ENCODE measurements at regions not wholly inside any gene's neighbourhood (a gene's known extent, or its start where the extent isn't known, plus 50 kb on each side); places are given as distances from the start of the nearest gene placed in this dataset.

DNA sequence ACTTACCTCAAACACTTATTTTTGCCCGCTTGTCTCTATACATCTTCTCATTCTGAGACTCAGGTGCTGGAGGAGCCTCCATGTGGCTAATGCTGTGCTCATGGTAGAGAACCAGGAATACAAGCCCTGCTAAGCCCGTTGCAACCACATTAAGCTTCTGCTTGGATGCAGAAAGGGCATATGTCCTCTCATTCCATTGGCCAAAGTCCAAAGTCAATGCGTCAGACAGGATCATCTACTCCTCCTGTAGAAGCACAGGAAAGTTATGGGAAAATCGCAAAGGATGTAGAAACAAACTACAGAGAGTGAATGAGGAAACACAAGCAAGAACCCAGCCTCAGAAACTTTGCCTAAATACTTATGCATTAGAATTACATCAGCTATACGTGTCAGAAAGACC is 124.5 kb upstream of the AGA start:
- WGBS: 62% methylated on average over 5 of the region's 5 CpGs
- Histone ChIP-seq H3K4me3 (no peak overlapping the region), H3K36me3 (no peaks in the 10 kb centered on the region), H3K27ac (no peak overlapping the region), H3K9me3 (no peaks in the 10 kb centered on the region), H3K27me3 (no peaks in the 10 kb centered on the region), H3K4me1 (no peaks in the 10 kb centered on the region)
- no peak for TF ChIP-seq EP300 (IDR thresholded peaks at IDR 0.05)
- TF ChIP-seq POLR2AphosphoS5 (IDR thresholded peaks at IDR 0.05): no peak
- TF ChIP-seq, protein P1, sequence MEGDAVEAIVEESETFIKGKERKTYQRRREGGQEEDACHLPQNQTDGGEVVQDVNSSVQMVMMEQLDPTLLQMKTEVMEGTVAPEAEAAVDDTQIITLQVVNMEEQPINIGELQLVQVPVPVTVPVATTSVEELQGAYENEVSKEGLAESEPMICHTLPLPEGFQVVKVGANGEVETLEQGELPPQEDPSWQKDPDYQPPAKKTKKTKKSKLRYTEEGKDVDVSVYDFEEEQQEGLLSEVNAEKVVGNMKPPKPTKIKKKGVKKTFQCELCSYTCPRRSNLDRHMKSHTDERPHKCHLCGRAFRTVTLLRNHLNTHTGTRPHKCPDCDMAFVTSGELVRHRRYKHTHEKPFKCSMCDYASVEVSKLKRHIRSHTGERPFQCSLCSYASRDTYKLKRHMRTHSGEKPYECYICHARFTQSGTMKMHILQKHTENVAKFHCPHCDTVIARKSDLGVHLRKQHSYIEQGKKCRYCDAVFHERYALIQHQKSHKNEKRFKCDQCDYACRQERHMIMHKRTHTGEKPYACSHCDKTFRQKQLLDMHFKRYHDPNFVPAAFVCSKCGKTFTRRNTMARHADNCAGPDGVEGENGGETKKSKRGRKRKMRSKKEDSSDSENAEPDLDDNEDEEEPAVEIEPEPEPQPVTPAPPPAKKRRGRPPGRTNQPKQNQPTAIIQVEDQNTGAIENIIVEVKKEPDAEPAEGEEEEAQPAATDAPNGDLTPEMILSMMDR (IDR thresholded peaks at IDR 0.05): no peak
- no peak for TF ChIP-seq POLR2A (IDR thresholded peaks at IDR 0.05)
- DNase-seq (ENCODE audit: low spot score in 2 of 2): no peak

DNA sequence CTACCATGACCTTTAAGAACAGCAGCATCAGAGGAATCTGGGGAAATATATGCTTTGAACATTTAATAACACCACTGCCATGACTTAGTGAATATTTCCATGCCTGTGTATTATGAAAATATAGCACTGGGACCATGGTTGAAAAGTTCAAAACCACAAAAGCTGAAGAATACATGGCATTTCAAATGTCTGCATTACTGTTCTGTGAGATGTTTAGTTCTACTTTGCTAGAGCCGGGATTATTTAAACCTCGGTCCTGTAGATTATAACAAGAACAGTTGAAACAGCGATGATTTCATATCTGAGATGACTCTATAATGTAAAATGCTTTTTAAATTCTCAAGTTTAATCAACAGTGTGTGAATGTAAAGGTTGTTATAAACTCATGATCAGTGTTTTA is 126.7 kb upstream of the AGA start:
- no peak for DNase-seq (ENCODE audit: low spot score in 2 of 2)
- Histone ChIP-seq H3K4me3 (no peak overlapping the region), H3K4me1 (no peaks in the 10 kb centered on the region), H3K27me3 (no peaks in the 10 kb centered on the region), H3K36me3 (no peaks in the 10 kb centered on the region), H3K9me3 (no peaks in the 10 kb centered on the region), H3K27ac (no peak overlapping the region)
- 90% methylated on average over 3 of the region's 3 CpGs for WGBS
- no peak for TF ChIP-seq EP300 (IDR thresholded peaks at IDR 0.05)
- no peak for TF ChIP-seq POLR2A (IDR thresholded peaks at IDR 0.05)
- no peak for TF ChIP-seq POLR2AphosphoS5 (IDR thresholded peaks at IDR 0.05)
- TF ChIP-seq, protein P1 (IDR thresholded peaks at IDR 0.05): no peak

DNA sequence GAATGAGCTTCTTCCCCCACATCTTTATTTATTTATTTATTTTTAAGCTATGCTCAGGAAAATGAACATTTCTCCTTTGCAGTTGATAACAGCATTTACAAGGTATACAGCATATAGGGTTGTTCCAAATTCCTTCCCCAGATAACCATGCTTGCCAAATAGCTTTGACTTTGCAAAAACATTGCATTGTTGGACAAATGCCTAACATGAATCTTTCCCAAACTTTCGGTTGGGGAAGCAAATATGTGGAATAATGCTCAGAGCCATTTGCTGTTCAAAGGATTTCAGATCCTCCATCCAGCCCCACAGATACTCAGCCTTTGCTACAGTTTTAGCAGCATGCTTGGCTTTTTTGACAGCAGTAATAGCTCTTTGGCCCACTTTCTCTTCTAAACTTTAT is 127.2 kb upstream of the AGA start:
- H3K27me3 ChIP-seq: no peaks in the 10 kb centered on the region
- no peak for TF ChIP-seq EP300 (IDR thresholded peaks at IDR 0.05)
- no peak for TF ChIP-seq POLR2A (IDR thresholded peaks at IDR 0.05)
- TF ChIP-seq, protein P1 (IDR thresholded peaks at IDR 0.05): no peak
- no peak for TF ChIP-seq POLR2AphosphoS5 (IDR thresholded peaks at IDR 0.05)
- H3K27ac ChIP-seq: no peak overlapping the region
- H3K4me3 ChIP-seq: no peak overlapping the region
- WGBS: 32% methylated on average over 1 of the region's 1 CpG
- no peaks in the 10 kb centered on the region for H3K9me3 ChIP-seq
- no peak for DNase-seq (ENCODE audit: low spot score in 2 of 2)
- H3K4me1 ChIP-seq: no peaks in the 10 kb centered on the region
- H3K36me3 ChIP-seq: no peaks in the 10 kb centered on the region

DNA sequence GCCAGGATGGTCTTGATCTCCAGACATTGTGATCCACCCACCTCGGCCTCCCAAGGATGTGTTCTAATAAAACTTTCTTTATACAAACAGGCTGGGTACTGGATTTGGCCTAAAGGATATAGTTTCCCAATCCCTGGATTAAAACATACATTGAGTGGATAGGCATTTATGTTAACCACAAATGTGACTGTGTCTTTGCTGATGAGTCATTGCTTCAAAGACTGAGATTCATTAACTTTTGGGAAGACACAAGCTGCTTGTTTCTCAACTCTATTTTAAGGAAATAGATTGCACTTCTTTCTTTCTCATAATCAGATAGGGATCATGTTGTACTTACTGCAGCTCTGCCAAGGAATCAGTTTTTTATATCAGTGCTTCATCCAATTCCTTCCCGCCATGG is 131.3 kb upstream of the AGA start:
- 68% methylated on average over 2 of the region's 2 CpGs for WGBS

DNA sequence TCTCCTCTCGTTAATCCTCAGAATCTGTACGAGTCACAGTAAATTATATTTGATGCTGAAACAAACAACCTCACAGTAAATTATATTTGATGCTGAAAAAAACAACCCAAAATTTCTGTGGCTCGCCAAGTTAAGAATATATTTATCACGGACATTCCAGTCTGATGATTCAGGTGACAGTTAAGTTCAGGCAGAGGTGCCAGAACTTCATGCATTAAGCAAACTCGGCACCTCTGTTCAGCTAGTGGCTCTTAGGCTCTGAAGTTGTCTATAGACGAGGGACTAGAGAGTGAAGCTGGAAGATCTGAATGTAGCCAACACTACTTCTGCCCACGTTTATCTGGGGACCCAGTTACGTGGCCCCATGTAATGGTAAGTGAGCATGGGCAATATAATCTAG is 132.2 kb upstream of the AGA start:
- H3K9me3 ChIP-seq: no peaks in the 10 kb centered on the region
- H3K27ac ChIP-seq: no peak overlapping the region
- no peak for DNase-seq (ENCODE audit: low spot score in 2 of 2)
- WGBS: 60% methylated on average over 8 of the region's 8 CpGs
- no peak overlapping the region for H3K4me3 ChIP-seq
- no peaks in the 10 kb centered on the region for H3K4me1 ChIP-seq
- TF ChIP-seq, protein P1 (IDR thresholded peaks at IDR 0.05): no peak
- TF ChIP-seq EP300 (IDR thresholded peaks at IDR 0.05) (no peak), POLR2AphosphoS5 (IDR thresholded peaks at IDR 0.05) (no peak), POLR2A (IDR thresholded peaks at IDR 0.05) (no peak)
- no peaks in the 10 kb centered on the region for H3K36me3 ChIP-seq
- H3K27me3 ChIP-seq: no peaks in the 10 kb centered on the region

More for the DNA sequence above, 131.3 kb upstream of the AGA start:
- no peak for DNase-seq (ENCODE audit: low spot score in 2 of 2)
- no peaks in the 10 kb centered on the region for H3K36me3 ChIP-seq
- TF ChIP-seq EP300 (IDR thresholded peaks at IDR 0.05) (no peak), POLR2AphosphoS5 (IDR thresholded peaks at IDR 0.05) (no peak), POLR2A (IDR thresholded peaks at IDR 0.05) (no peak)
- TF ChIP-seq, protein P1 (IDR thresholded peaks at IDR 0.05): no peak
- no peaks in the 10 kb centered on the region for H3K9me3 ChIP-seq
- H3K4me1 ChIP-seq: no peaks in the 10 kb centered on the region
- no peak overlapping the region for H3K4me3 ChIP-seq
- H3K27ac ChIP-seq: no peak overlapping the region
- no peaks in the 10 kb centered on the region for H3K27me3 ChIP-seq
